DMS153 (cell line): ENCODE measurements at regions not wholly inside any gene's neighbourhood (a gene's known extent, or its start where the extent isn't known, plus 50 kb on each side); places are given as distances from the start of the nearest gene placed in this dataset.

ENCODE experiments used
- DNase-seq: peaks from one replicate; lab custom pipeline; 2025; lab: John Stamatoyannopoulos, UW

- no peak for DNase-seq
Measured at GRCh38 chr15:92565351-92566125, 90.0 kb downstream of the FAM174B start.

DNA sequence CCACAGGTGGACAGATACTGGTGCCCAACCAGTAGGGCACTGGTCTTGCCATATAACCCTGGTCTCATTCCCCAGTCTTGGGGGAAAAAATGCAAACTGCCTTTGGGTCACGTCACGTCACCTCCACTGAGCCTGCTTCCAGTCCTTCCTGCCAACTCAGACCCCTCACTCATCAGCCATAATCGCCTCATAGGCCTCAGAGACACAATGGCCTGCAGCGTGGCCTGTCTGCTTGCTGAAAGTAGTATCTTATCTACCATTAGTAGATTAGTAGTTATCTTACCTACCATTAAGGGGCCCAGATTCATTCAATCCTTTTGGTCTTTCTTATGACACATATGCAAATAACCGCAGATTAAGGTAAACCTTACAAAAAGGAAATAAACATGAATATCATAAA is 93.8 kb downstream of the FAM174B start:
- no peak for DNase-seq

DNA sequence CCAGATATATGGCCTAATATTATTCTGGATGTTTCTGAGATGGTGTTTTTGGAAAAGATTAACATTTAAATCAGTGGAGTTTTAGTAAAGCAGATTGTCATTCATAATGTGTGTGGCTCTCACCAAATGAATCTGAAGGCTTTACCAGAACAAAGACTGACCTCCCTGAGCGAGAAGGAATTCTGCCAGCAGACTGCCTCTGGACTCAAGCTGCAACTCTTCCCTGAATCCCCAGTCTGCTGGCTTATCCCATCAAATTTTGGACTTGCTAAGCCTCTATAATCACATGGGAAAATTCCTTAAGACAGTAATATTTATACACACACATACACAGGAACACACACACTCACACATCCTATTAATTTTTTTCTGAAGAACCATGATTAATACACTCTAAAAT is 102.3 kb downstream of the FAM174B start:
- no peak for DNase-seq

GRCh38 chr15:92545996-92546395 is 109.6 kb downstream of the FAM174B start:
- DNase-seq = no peak

GRCh38 chr15:92541291-92542200 is 114.0 kb downstream of the FAM174B start:
- DNase-seq = peak; percentile 4

DNA sequence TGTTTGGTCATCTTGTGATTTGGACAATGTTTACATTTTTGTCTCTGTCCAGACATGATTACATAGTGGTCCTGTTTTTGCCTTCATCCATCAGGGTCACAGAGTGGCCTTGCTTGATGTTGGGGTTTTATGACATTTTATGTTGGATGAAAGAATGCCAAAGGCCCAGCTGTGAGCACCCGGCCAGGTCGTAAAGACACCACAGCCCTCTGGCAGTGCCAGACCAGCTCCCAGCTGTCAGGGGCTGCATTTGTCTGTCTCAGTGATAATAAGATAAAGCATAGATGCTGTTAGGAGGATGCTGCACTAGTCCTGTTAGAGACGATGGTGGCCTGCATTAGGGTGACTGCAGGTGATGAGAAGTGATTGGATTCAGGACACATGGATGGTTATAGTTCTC is 117.5 kb downstream of the FAM174B start:
- DNase-seq = no peak

GRCh38 chr15:92533298-92533697 is 122.3 kb downstream of the FAM174B start:
- DNase-seq = no peak

DNA sequence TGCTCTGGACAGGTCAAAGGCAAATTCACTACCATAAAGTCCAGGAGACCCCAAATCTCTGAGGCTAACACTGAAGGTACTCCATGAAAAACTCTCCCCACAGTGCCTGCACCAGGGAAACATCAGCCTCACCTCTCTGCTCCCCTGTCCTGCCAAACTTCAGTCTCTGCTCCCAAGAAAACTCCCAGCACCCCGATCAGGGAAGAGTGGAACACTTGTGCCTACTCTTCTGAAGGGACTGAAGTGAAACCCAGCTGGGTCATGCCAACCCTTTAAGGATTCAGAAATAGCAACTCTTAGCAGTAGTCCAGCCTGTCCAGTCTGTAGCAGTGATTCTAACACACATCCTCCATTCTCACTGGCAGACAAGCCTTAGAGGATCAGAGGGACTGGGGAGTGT is 124.2 kb downstream of the FAM174B start:
- no peak for DNase-seq

GRCh38 chr15:92528736-92529135 is 126.8 kb downstream of the FAM174B start:
- DNase-seq = no peak

DNA sequence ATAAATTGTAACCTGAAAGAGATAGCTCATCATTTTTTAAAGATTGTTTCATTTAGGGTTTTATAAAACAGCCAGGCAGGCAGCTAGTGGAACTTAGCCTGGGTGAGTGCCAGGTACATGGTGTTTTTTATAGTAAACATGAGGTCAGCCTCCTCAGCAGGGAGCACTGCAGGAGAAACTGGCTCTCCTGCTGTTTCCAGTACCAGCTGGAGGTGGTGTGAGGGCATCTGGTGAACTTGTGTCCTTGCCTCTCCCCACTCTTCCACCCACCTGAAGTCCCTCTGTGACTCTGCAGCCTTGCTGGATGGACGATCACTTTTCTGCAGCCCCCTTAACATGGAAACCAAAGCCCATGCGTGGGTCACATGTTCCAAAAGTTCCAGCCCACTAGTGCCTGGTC is 128.4 kb downstream of the FAM174B start:
- DNase-seq = no peak

- DNase-seq = no peak
Measured at GRCh38 chr15:92525758-92526245, 129.8 kb downstream of the FAM174B start.

- no peak for DNase-seq
Measured at GRCh38 chr15:92524874-92525565, 130.6 kb downstream of the FAM174B start.

DNA sequence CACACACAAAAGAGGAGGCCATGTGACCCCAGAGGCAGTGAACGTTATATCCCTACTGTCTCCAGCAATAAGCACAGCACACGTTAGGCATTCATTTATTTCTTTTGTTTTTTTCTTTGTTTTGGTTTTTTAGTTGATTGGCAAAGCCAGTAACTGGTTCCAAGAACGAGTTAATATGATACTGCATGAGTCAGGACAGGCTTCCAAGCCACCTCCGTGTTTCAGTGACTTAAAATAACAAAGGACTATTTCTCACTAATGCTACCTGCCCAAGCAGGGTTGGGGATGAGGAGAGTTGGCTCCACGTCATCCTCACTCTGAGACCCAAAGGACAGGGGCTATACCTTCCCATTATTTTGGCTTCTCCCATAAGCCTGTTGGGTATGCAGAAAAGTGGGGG is 130.5 kb downstream of the ST8SIA2 start:
- no peak for DNase-seq

DNA sequence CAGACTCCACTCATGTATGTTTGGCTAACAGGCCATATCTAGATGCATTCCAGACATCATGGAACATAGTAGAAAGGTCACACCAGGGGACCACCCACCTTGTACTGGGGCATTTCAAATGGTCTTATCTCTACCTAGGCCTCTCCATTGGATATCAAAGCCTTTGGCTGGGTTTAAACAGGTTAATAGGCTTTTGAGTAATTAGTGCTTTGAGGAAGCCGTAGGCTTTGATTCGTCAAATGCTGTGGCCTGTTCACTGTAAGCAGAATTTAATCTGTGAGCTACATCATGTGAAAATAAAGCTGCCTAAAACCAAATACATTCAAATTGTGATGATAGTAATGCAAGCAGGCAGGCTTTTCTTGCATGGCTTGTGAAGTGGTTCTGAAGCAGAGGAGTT is 129.5 kb downstream of the ST8SIA2 start:
- DNase-seq = no peak

DNA sequence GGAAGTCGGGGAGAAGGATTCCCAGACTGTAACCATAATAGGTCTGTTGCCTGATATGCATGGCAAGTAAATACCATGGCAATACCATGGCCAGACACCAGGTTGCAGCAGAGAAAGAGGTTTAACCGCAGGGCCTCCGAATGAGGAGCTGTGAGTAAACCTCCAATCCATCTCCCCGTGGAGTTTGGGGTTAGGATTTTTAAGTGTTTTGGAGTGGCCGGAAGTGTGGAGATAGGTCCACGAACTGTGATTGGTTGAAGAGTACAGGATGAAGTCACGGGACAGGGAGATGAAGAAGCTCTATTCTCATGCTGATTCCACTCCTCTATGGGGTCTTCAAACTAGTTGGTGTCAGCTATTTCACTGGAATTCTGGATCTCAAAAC is 127.9 kb downstream of the ST8SIA2 start:
- DNase-seq = peak; percentile 60

DNA sequence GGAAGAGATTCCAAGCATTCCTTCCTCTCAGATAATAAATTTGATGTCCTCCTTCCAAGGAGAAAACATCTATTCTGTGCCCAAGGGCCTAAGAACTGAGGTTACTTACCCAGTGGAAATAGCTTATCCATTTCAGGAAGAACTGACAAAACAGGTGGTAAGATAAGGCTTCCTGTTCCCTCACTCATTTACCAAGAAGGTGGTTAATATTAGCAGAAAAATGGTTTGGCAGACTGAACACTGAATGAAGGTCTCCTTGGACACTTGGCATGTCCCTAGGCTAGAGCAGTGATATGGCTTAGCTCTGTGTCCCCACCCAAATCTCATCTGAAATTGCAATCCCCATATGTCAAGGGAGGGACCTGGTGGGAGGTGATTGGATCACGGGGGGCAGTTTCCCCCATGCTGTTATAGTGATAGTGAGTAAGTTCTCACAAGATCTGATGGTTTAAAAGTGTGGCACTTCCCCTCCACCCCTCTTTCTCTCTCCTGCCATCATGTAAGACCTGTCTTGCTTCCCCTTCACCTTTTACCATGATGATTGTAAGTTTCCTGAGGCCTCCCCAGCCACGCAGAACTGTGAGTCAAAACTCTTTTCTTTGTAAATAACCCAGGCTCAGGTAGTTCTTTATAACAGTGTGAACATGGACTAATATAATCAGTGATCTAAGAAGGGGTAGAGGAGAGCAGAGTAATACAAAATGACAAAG is 127.4 kb downstream of the ST8SIA2 start:
- no peak for DNase-seq

DNA sequence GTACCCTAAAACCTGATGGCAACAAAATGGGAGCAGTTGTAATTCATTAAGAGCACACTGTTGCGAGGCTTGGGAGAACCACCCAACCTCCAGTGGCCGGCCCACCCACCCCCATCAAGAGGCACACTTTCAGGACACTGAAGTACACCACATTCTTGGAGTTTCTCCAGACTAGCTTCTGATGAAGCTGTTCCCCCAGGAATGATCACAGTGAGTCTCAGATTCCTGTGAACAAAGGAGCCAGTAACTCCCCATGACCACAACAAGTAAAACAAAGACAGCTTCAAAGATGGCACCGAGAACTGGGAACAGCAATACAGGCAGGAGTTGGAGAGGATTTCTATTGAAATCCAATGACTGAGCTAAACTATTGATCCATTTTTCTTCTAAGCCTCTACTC is 126.0 kb downstream of the ST8SIA2 start:
- no peak for DNase-seq
